ENCODE measurements at regions not wholly inside any gene's neighbourhood (a gene's known extent, or its start where the extent isn't known, plus 50 kb on each side); places are given as distances from the start of the nearest gene placed in this dataset.

DNA sequence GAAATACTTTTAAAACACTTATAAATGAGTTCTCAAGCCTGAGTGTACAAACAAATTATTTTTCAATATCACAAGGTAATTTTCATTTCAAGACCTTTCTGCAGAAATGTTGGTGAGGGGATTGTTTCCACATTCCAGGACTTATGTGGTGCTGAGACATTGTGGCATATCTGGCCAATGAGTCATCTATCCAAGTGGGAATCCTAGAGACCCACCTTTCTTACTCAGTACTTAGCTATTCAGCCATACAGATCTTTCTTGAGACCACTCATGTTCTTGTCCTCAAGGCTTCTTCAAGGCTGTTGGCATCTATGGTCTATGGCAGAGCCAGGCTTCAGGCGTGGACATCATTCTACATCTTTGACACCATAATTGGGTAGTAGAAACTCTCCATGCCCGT, 225.4 kb downstream of the DKK1 start:
- H3F3A ChIP-seq (ENCODE audit: control insufficient read depth, insufficient read depth) = no peaks in the 10 kb centered on the region
- H4K20me1 ChIP-seq (ENCODE audit: control insufficient read depth, insufficient read depth, low read depth, low read length) = no peaks in the 10 kb centered on the region
- H3K4me3 ChIP-seq (ENCODE audit: low read length) = no peak overlapping the region
- H3K9me3 ChIP-seq (ENCODE audit: control insufficient read depth, insufficient read depth, low read length) = no peaks in the 10 kb centered on the region
- H3K36me3 ChIP-seq (ENCODE audit: control insufficient read depth, low read length) = no peaks in the 10 kb centered on the region
- no peak overlapping the region for H3K4me2 ChIP-seq (ENCODE audit: low read length)
- no peaks in the 10 kb centered on the region for H3K9me2 ChIP-seq (replicated peaks; ENCODE audit: control insufficient read depth, low read length)
- H3K4me1 ChIP-seq (ENCODE audit: control insufficient read depth, low read length) = no peaks in the 10 kb centered on the region
- no peak for TF ChIP-seq EZH2phosphoT487 (IDR thresholded peaks at IDR 0.05; ENCODE audit: borderline replicate concordance, low read length)
- H3K27me3 ChIP-seq (ENCODE audit: control insufficient read depth, low read length) = peaks cover 8% of the 10 kb centered on the region; the same call in 1 of the 2 replicates
- H3K79me2 ChIP-seq (ENCODE audit: control insufficient read depth, low read length) = no peaks in the 10 kb centered on the region
- no peak overlapping the region for H3K27ac ChIP-seq (ENCODE audit: low read depth, low read length)

DNA sequence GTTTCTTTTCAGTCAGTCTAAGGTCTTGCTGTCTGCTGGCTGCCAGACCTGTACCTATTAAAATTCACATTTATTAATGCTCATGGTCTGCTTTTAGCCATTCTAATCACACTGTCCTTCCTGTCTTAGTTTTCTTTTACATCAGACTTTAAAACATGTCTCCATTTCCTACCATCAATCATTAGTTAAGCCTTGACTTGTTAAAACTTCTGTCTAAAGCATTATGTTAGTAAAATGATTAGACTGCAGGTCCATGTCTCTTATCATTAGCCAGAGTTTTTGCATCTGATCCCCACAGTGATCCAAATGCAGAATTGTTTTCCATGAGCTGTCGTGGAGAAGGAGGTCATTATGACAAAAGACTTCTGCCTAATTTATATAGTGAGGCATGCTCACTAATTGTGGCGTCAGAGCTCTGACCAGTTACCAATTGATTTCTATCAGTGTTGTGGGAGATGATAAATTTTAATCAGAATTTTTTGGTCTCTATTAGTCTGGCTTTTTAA, 226.5 kb downstream of the DKK1 start:
- H3K9me3 ChIP-seq (ENCODE audit: control insufficient read depth, insufficient read depth, low read length) = no peaks in the 10 kb centered on the region
- peaks cover 8% of the 10 kb centered on the region for H3K27me3 ChIP-seq (ENCODE audit: control insufficient read depth, low read length)
- H3K27ac ChIP-seq (ENCODE audit: low read depth, low read length) = no peak overlapping the region
- no peak overlapping the region for H3K4me3 ChIP-seq (ENCODE audit: low read length)
- H3K79me2 ChIP-seq (ENCODE audit: control insufficient read depth, low read length) = no peaks in the 10 kb centered on the region
- no peaks in the 10 kb centered on the region for H4K20me1 ChIP-seq (ENCODE audit: control insufficient read depth, insufficient read depth, low read depth, low read length)
- H3K4me2 ChIP-seq (ENCODE audit: low read length) = no peak overlapping the region
- no peaks in the 10 kb centered on the region for H3K4me1 ChIP-seq (ENCODE audit: control insufficient read depth, low read length)
- no peaks in the 10 kb centered on the region for H3K9me2 ChIP-seq (replicated peaks; ENCODE audit: control insufficient read depth, low read length)
- H3K36me3 ChIP-seq (ENCODE audit: control insufficient read depth, low read length) = no peaks in the 10 kb centered on the region
- TF ChIP-seq, protein P1, sequence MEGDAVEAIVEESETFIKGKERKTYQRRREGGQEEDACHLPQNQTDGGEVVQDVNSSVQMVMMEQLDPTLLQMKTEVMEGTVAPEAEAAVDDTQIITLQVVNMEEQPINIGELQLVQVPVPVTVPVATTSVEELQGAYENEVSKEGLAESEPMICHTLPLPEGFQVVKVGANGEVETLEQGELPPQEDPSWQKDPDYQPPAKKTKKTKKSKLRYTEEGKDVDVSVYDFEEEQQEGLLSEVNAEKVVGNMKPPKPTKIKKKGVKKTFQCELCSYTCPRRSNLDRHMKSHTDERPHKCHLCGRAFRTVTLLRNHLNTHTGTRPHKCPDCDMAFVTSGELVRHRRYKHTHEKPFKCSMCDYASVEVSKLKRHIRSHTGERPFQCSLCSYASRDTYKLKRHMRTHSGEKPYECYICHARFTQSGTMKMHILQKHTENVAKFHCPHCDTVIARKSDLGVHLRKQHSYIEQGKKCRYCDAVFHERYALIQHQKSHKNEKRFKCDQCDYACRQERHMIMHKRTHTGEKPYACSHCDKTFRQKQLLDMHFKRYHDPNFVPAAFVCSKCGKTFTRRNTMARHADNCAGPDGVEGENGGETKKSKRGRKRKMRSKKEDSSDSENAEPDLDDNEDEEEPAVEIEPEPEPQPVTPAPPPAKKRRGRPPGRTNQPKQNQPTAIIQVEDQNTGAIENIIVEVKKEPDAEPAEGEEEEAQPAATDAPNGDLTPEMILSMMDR (IDR thresholded peaks at IDR 0.05; ENCODE audit: low read depth, low read length, poor library complexity, severe bottlenecking) = no peak
- no peak for TF ChIP-seq EZH2phosphoT487 (IDR thresholded peaks at IDR 0.05; ENCODE audit: borderline replicate concordance, low read length)
- H3F3A ChIP-seq (ENCODE audit: control insufficient read depth, insufficient read depth) = no peaks in the 10 kb centered on the region

DNA sequence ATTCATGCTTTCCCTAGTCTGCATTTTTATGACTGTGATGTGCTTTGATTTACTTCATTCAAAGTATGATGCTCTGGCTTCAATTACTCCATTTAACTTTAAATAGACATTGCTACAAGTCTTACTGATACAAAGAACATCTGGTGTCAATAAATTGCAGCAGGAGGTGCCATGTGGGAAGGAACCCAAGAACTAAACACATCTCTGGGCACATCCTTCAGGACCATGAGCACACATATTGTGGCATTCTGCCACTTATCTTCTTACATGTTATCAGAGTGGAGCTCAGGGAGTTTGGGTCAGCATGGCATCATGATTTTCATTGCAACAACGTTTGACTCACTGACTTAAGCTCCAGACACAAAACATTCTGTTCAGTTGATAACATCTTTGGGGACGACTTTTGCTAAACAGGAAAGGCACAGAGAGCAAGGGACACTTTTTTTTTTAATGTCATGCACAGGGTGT, 227.0 kb downstream of the DKK1 start:
- Histone ChIP-seq H3K4me2 (ENCODE audit: low read length) (no peak overlapping the region), H3K27ac (ENCODE audit: low read depth, low read length) (no peak overlapping the region), H3K9me2 (replicated peaks; ENCODE audit: control insufficient read depth, low read length) (no peaks in the 10 kb centered on the region), H3K27me3 (ENCODE audit: control insufficient read depth, low read length) (peaks cover 12% of the 10 kb centered on the region), H3F3A (ENCODE audit: control insufficient read depth, insufficient read depth) (no peaks in the 10 kb centered on the region), H3K4me1 (ENCODE audit: control insufficient read depth, low read length) (no peaks in the 10 kb centered on the region), H3K4me3 (ENCODE audit: low read length) (no peak overlapping the region), H4K20me1 (ENCODE audit: control insufficient read depth, insufficient read depth, low read depth, low read length) (no peaks in the 10 kb centered on the region), H3K79me2 (ENCODE audit: control insufficient read depth, low read length) (no peaks in the 10 kb centered on the region), H3K9me3 (ENCODE audit: control insufficient read depth, insufficient read depth, low read length) (no peaks in the 10 kb centered on the region), H3K36me3 (ENCODE audit: control insufficient read depth, low read length) (no peaks in the 10 kb centered on the region)
- TF ChIP-seq EZH2phosphoT487 (IDR thresholded peaks at IDR 0.05; ENCODE audit: borderline replicate concordance, low read length) = no peak
- TF ChIP-seq, protein P1 (IDR thresholded peaks at IDR 0.05; ENCODE audit: low read depth, low read length, poor library complexity, severe bottlenecking) = no peak

DNA sequence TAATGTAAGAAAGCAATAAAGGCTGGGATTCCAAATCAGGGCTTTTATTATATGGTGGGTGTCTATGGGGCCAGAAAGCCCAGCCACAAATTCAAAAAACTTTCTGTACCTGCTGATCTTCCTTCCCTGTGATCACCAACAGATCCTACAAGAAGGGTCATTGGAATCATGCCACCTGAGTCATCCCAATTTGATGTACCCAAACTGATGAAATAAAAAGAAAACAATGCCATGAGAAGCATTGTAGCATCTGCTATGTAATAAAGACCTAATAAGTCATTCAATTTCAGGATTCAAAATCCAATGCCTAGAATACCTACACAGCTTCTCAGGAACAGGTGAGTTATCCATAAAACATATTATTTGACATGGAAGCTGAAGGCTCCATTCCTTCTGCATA, 228.8 kb downstream of the DKK1 start:
- TF ChIP-seq EZH2phosphoT487 (IDR thresholded peaks at IDR 0.05; ENCODE audit: borderline replicate concordance, low read length) = no peak
- TF ChIP-seq, protein P1 (IDR thresholded peaks at IDR 0.05; ENCODE audit: low read depth, low read length, poor library complexity, severe bottlenecking) = no peak
- H3K27me3 ChIP-seq (ENCODE audit: control insufficient read depth, low read length) = peaks cover 12% of the 10 kb centered on the region
- no peak overlapping the region for H3K27ac ChIP-seq (ENCODE audit: low read depth, low read length)
- H3K9me2 ChIP-seq (replicated peaks; ENCODE audit: control insufficient read depth, low read length) = no peaks in the 10 kb centered on the region
- H4K20me1 ChIP-seq (ENCODE audit: control insufficient read depth, insufficient read depth, low read depth, low read length) = no peaks in the 10 kb centered on the region
- H3F3A ChIP-seq (ENCODE audit: control insufficient read depth, insufficient read depth) = no peaks in the 10 kb centered on the region
- no peaks in the 10 kb centered on the region for H3K36me3 ChIP-seq (ENCODE audit: control insufficient read depth, low read length)
- no peak overlapping the region for H3K4me3 ChIP-seq (ENCODE audit: low read length)
- H3K4me2 ChIP-seq (ENCODE audit: low read length) = no peak overlapping the region
- H3K79me2 ChIP-seq (ENCODE audit: control insufficient read depth, low read length) = no peaks in the 10 kb centered on the region
- H3K4me1 ChIP-seq (ENCODE audit: control insufficient read depth, low read length) = no peaks in the 10 kb centered on the region
- H3K9me3 ChIP-seq (ENCODE audit: control insufficient read depth, insufficient read depth, low read length) = no peaks in the 10 kb centered on the region

Data from DOHH2 (cell line).